ENCODE measurements at regions not wholly inside any gene's neighbourhood (a gene's known extent, or its start where the extent isn't known, plus 50 kb on each side); places are given as distances from the start of the nearest gene placed in this dataset.
A peak's percentile ranks its signal among the peaks of the same experiment; 100 is the strongest.

DNA sequence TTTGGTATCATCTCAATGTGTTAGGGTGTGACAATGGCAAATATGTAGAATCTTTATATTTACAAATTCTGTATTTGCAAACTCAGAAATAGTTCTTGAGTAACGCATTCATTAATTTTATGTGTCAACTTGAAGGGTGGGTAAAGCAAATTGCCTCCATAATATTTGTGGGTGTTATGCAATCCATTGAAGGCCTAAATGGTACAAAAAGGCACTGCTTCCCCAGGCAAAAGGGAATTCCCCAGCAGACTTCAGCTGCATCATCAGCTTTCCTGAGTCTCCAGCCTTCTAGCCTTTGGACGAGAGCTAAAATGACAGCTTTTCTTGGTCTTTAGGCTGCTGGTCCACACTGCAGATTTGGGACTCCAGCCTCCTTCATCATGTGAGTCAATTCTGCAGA lies 292.2 kb upstream of the PCDH7 start:
- H3K36me3 ChIP-seq (ENCODE audit: insufficient read depth, insufficient read length, low read length), result no peaks in the 10 kb centered on the region
- H3K4me3 ChIP-seq (ENCODE audit: insufficient read length, low read depth), result no peak overlapping the region
- no peaks in the 10 kb centered on the region for H3K9me3 ChIP-seq (ENCODE audit: insufficient read depth, low read length)
- no peak overlapping the region for H3K9ac ChIP-seq (ENCODE audit: insufficient read length, low read depth)
- H3K27me3 ChIP-seq (ENCODE audit: insufficient read depth, insufficient read length), result no peaks in the 10 kb centered on the region
- H3K4me1 ChIP-seq (ENCODE audit: insufficient read depth, insufficient read length), result no peaks in the 10 kb centered on the region
- no peak for DNase-seq (ENCODE audit: low read depth, low spot score)
- TF ChIP-seq SUZ12 (IDR thresholded peaks at IDR 0.05; ENCODE audit: extremely low read depth, insufficient read depth, insufficient read length) (no peak), ZNF274 (IDR thresholded peaks at IDR 0.05; ENCODE audit: low read depth, low read length) (no peak), YY1 (IDR thresholded peaks at IDR 0.05; ENCODE audit: insufficient read depth, insufficient read length) (no peak)

DNA sequence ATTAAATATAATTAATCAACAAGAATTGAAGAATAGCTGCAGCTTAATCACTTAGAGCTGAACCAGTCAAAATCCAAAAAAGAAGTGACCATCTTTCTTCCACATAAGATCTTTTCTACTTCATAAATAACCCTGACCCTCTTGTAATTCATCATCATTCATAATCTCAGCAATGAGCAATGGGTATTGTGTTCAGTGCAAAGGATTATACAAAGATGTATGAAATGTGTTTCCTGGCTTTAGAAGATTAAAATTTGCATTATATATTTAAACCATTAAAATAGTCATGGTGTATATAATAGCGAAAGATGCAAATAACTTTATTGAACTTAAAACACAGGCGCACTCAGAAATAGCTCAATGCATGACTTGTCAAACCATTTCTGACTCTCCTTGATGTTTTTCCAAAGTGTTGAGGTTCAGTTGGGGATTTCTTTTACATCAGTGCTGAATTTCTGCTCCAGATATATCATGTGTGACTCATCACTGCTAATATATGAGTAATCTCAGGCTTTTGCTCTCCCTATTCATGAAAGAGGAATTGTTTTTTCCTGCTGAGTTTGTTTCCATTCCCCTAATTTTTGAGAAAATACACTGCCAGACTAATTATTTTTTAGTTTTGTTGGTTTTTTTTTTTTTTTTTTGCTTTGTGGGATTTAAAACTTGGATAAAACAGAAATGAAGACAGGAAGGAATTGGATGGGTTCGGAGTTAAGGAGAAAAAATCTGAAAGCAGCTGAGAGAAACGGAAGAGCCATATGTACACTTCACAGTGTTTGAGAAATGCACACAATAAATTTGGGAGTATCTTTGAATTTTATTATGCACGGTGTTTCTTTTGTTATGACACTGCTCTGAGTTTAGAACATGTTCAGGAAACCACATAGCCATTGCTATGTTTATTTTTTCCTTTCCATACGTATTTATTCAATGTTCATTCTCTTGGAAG lies 290.1 kb upstream of the PCDH7 start:
- no peaks in the 10 kb centered on the region for H3K9me3 ChIP-seq (ENCODE audit: insufficient read depth, low read length)
- DNase-seq (ENCODE audit: low read depth, low spot score), result no peak
- H3K4me1 ChIP-seq (ENCODE audit: insufficient read depth, insufficient read length), result no peaks in the 10 kb centered on the region
- H3K27me3 ChIP-seq (ENCODE audit: insufficient read depth, insufficient read length), result no peaks in the 10 kb centered on the region
- H3K9ac ChIP-seq (ENCODE audit: insufficient read length, low read depth), result no peak overlapping the region
- H3K36me3 ChIP-seq (ENCODE audit: insufficient read depth, insufficient read length, low read length), result no peaks in the 10 kb centered on the region
- TF ChIP-seq ZNF274 (IDR thresholded peaks at IDR 0.05; ENCODE audit: low read depth, low read length) (no peak), SUZ12 (IDR thresholded peaks at IDR 0.05; ENCODE audit: extremely low read depth, insufficient read depth, insufficient read length) (no peak), YY1 (IDR thresholded peaks at IDR 0.05; ENCODE audit: insufficient read depth, insufficient read length) (no peak)
- no peak overlapping the region for H3K4me3 ChIP-seq (ENCODE audit: insufficient read length, low read depth)

DNA sequence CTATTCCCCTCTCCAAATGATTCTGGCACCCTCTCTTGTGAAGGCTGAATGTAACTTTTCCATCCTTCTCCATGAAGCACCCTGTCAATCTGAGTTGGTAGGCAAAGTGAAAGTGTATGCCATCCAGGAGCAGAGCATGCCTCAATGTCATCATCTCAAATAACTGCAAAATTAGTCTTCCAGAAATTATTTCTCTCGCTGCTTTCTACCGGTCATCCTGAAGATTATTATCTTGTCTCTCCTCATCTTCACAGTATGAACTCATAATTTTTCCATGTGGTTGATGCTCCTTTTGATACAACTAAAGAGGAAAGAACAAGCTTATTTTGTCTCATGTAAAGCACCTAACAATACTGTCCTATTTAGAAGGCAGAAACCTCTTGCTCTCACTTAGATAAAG lies 285.5 kb upstream of the PCDH7 start:
- no peak overlapping the region for H3K9ac ChIP-seq (ENCODE audit: insufficient read length, low read depth)
- H3K27me3 ChIP-seq (ENCODE audit: insufficient read depth, insufficient read length), result no peaks in the 10 kb centered on the region
- no peak overlapping the region for H3K4me3 ChIP-seq (ENCODE audit: insufficient read length, low read depth)
- no peak for DNase-seq (ENCODE audit: low read depth, low spot score)
- H3K9me3 ChIP-seq (ENCODE audit: insufficient read depth, low read length), result no peaks in the 10 kb centered on the region
- no peaks in the 10 kb centered on the region for H3K4me1 ChIP-seq (ENCODE audit: insufficient read depth, insufficient read length)
- H3K36me3 ChIP-seq (ENCODE audit: insufficient read depth, insufficient read length, low read length), result no peaks in the 10 kb centered on the region
- no peak for TF ChIP-seq YY1 (IDR thresholded peaks at IDR 0.05; ENCODE audit: insufficient read depth, insufficient read length)
- no peak for TF ChIP-seq SUZ12 (IDR thresholded peaks at IDR 0.05; ENCODE audit: extremely low read depth, insufficient read depth, insufficient read length)
- TF ChIP-seq ZNF274 (IDR thresholded peaks at IDR 0.05; ENCODE audit: low read depth, low read length), result no peak

DNA sequence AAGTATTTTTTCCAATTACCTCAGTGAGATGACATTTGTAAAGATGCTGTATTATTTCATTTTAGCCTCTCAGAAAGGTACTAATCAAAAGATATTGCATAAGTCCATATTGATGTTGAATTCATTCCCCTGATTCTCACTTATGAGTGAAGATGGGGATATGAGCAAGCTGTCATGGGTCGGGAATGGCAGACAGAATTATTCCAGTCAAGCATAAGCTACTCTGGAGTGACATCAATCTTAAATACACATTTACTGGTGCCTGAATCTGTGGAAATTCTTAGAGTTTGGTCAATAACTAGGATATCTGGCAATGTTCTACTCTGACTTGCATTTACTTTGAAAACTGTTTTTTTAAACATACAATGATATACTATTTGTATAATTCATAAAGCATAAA lies 283.8 kb upstream of the PCDH7 start:
- Histone ChIP-seq H3K4me1 (ENCODE audit: insufficient read depth, insufficient read length) (no peaks in the 10 kb centered on the region), H3K9ac (ENCODE audit: insufficient read length, low read depth) (no peak overlapping the region), H3K9me3 (ENCODE audit: insufficient read depth, low read length) (no peaks in the 10 kb centered on the region), H3K27me3 (ENCODE audit: insufficient read depth, insufficient read length) (no peaks in the 10 kb centered on the region), H3K36me3 (ENCODE audit: insufficient read depth, insufficient read length, low read length) (no peaks in the 10 kb centered on the region), H3K4me3 (ENCODE audit: insufficient read length, low read depth) (no peak overlapping the region)
- TF ChIP-seq SUZ12 (IDR thresholded peaks at IDR 0.05; ENCODE audit: extremely low read depth, insufficient read depth, insufficient read length), result no peak
- TF ChIP-seq ZNF274 (IDR thresholded peaks at IDR 0.05; ENCODE audit: low read depth, low read length), result no peak
- TF ChIP-seq YY1 (IDR thresholded peaks at IDR 0.05; ENCODE audit: insufficient read depth, insufficient read length), result no peak
- no peak for DNase-seq (ENCODE audit: low read depth, low spot score)

GRCh38 chr4:30437316-30437715 lies 282.9 kb upstream of the PCDH7 start:
- no peaks in the 10 kb centered on the region for H3K27me3 ChIP-seq (ENCODE audit: insufficient read depth, insufficient read length)
- no peaks in the 10 kb centered on the region for H3K4me1 ChIP-seq (ENCODE audit: insufficient read depth, insufficient read length)
- no peak overlapping the region for H3K4me3 ChIP-seq (ENCODE audit: insufficient read length, low read depth)
- H3K36me3 ChIP-seq (ENCODE audit: insufficient read depth, insufficient read length, low read length), result no peaks in the 10 kb centered on the region
- TF ChIP-seq YY1 (IDR thresholded peaks at IDR 0.05; ENCODE audit: insufficient read depth, insufficient read length) (no peak), SUZ12 (IDR thresholded peaks at IDR 0.05; ENCODE audit: extremely low read depth, insufficient read depth, insufficient read length) (no peak), ZNF274 (IDR thresholded peaks at IDR 0.05; ENCODE audit: low read depth, low read length) (no peak)
- H3K9me3 ChIP-seq (ENCODE audit: insufficient read depth, low read length), result no peaks in the 10 kb centered on the region
- no peak for DNase-seq (ENCODE audit: low read depth, low spot score)
- no peak overlapping the region for H3K9ac ChIP-seq (ENCODE audit: insufficient read length, low read depth)

GRCh38 chr4:30443289-30443688 lies 276.9 kb upstream of the PCDH7 start:
- TF ChIP-seq YY1 (IDR thresholded peaks at IDR 0.05; ENCODE audit: insufficient read depth, insufficient read length), result no peak
- TF ChIP-seq ZNF274 (IDR thresholded peaks at IDR 0.05; ENCODE audit: low read depth, low read length), result no peak
- TF ChIP-seq SUZ12 (IDR thresholded peaks at IDR 0.05; ENCODE audit: extremely low read depth, insufficient read depth, insufficient read length), result no peak
- Histone ChIP-seq H3K36me3 (ENCODE audit: insufficient read depth, insufficient read length, low read length) (no peaks in the 10 kb centered on the region), H3K9ac (ENCODE audit: insufficient read length, low read depth) (no peak overlapping the region), H3K4me1 (ENCODE audit: insufficient read depth, insufficient read length) (no peaks in the 10 kb centered on the region), H3K4me3 (ENCODE audit: insufficient read length, low read depth) (no peak overlapping the region), H3K27me3 (ENCODE audit: insufficient read depth, insufficient read length) (no peaks in the 10 kb centered on the region), H3K9me3 (ENCODE audit: insufficient read depth, low read length) (no peaks in the 10 kb centered on the region)
- peak; percentile 76 for DNase-seq (ENCODE audit: low read depth, low spot score)

GRCh38 chr4:30450474-30450873 lies 269.7 kb upstream of the PCDH7 start:
- no peak for TF ChIP-seq YY1 (IDR thresholded peaks at IDR 0.05; ENCODE audit: insufficient read depth, insufficient read length)
- no peak for TF ChIP-seq ZNF274 (IDR thresholded peaks at IDR 0.05; ENCODE audit: low read depth, low read length)
- no peak for TF ChIP-seq SUZ12 (IDR thresholded peaks at IDR 0.05; ENCODE audit: extremely low read depth, insufficient read depth, insufficient read length)
- H3K27me3 ChIP-seq (ENCODE audit: insufficient read depth, insufficient read length), result no peaks in the 10 kb centered on the region
- DNase-seq (ENCODE audit: low read depth, low spot score), result no peak

More at GRCh38 chr4:30450474-30450873, 269.7 kb upstream of the PCDH7 start:
- no peaks in the 10 kb centered on the region for H3K4me1 ChIP-seq (ENCODE audit: insufficient read depth, insufficient read length)
- no peak overlapping the region for H3K9ac ChIP-seq (ENCODE audit: insufficient read length, low read depth)
- no peaks in the 10 kb centered on the region for H3K9me3 ChIP-seq (ENCODE audit: insufficient read depth, low read length)
- H3K4me3 ChIP-seq (ENCODE audit: insufficient read length, low read depth), result no peak overlapping the region
- no peaks in the 10 kb centered on the region for H3K36me3 ChIP-seq (ENCODE audit: insufficient read depth, insufficient read length, low read length)
